ENCODE measurements at regions not wholly inside any gene's neighbourhood (a gene's known extent, or its start where the extent isn't known, plus 50 kb on each side); places are given as distances from the start of the nearest gene placed in this dataset.

- TF ChIP-seq CTCF (conservative IDR thresholded peaks at IDR 0.05 in 1 of 2, IDR thresholded peaks at IDR 0.05 in 1 of 2; ENCODE audit: extremely low read depth in 1 of 2, insufficient read depth in 1 of 2, low read depth in 1 of 2, low read length in 2 of 2) = no peak
- no peak for TF ChIP-seq EZH2 (IDR thresholded peaks at IDR 0.05; ENCODE audit: borderline replicate concordance, low read length)
Observed at GRCh38 chr17:53483704-53484103, 339.0 kb upstream of the KIF2B start.

Measured in mammary epithelial cell (primary cell).